Stimulated activated CD8-positive, alpha-beta memory T cell treated with anti-CD3 and anti-CD28 coated beads, Interleukin-15, amount 100 ng/mL, for 48 hours (primary cell): ENCODE measurements at regions not wholly inside any gene's neighbourhood (a gene's known extent, or its start where the extent isn't known, plus 50 kb on each side); places are given as distances from the start of the nearest gene placed in this dataset.
"Not testable (repeated sequence)": the region's sequence is repeated elsewhere in the genome, so short reads cannot be mapped to it uniquely, and the experiment has no call there.

ENCODE experiments used
- DNase-seq, 2 donors: peaks; one replicate each; pipeline ENCODE4 v3.0.0-alpha.2; 2020; ENCODE audit warnings: low read depth in 2 of 2

GRCh38 chrX:69062493-69062892 is 102.8 kb downstream of the PJA1 start:
- no peak for DNase-seq

GRCh38 chrX:69060631-69061408 is 104.4 kb downstream of the PJA1 start:
- DNase-seq: no peak

DNA sequence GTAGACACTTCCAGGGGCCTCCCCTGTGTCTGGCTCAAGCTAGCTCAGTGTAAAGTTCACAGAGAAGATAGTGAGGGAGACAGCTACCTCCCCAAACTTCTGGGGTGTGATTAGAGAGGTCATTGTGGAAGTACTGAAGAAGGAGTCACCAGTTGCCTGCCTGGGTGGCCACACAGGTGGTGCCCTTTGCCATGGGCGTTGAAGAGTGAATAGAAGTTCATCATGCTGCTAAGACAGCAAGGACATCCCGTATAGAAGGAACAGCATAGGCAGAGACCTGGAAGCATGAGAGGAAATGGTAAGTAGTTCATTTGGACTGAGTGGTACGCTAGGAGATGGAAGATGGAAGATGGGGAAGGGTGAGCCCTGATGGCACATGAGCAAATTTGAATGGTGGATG is 110.1 kb downstream of the PJA1 start:
- DNase-seq: no peak

DNA sequence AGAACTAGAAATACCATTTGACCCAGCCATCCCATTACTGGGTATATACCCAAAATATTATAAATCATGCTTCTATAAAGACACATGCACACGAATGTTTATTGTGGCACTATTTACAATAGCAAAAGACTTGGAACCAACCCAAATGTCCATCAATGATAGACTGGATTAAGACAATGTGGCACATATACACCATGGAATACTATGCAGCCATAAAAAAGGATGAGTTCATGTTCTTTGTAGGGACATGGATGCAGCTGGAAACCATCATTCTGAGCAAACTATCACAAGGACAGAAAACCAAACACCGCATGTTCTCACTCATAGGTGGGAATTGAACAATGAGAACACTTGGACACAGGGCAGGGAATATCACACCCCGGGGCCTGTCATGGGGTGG is 110.8 kb downstream of the PJA1 start:
- DNase-seq: not testable (repeated sequence)

- DNase-seq: no peak
Measured at GRCh38 chrX:69051901-69052300, 113.4 kb downstream of the PJA1 start.

DNA sequence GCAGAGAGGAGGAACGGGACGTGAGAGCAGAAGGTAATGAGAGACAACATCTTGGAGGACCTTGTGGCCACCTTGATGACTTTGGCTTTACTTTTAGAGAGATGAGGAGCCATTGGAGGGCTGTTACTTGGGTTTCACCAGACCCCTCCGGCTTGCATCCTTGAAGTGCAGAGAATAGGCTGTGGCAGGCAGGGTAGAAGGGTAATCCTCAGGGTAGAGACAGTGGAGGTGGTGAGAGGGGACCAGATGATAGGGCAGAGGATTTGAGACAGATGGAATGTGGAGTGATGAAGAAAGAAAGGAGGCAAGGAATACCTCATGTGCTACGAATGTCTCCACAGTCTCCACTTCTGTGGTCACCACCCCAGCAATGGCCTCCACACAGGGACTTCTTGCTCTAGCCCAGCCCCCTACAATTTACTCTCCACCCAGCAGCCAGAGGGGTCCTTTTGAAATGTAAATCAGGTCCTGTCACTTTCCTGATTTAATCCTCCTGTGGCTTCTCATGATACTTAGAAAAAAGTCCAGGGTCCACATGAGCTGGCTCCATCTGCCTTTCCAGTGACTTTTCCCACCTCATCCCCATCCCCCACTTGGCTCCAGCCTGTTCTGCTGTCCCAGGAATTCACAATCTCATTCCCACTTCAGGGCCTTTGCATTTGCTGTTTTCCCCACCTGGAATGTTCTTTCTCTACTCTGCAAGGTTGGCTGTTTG is 115.0 kb downstream of the PJA1 start:
- no peak for DNase-seq

DNA sequence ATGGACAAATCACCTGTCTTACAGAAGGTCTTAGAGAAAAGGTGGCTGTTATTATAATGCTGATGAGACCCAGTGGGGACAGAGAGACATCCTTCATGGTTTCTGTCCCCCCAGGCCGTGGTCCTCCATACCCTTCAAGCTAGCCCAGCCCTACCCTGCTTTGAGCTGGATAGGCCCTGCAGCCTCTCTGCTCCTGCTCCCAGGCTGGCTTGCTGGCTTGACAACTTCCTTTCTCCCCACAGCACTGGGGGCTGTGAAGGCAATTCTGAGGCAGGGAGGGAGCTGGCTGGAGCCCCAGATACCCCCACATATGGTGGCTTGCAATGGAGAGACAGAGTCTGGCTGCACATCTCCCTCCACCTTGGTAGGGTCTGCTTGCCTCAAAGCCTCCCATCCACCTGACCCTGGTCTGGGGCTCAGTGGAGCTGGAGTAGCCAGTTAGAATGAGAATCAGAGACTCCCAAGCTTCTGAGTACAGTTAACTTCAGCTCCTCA is 118.2 kb downstream of the PJA1 start:
- DNase-seq: no peak

DNA sequence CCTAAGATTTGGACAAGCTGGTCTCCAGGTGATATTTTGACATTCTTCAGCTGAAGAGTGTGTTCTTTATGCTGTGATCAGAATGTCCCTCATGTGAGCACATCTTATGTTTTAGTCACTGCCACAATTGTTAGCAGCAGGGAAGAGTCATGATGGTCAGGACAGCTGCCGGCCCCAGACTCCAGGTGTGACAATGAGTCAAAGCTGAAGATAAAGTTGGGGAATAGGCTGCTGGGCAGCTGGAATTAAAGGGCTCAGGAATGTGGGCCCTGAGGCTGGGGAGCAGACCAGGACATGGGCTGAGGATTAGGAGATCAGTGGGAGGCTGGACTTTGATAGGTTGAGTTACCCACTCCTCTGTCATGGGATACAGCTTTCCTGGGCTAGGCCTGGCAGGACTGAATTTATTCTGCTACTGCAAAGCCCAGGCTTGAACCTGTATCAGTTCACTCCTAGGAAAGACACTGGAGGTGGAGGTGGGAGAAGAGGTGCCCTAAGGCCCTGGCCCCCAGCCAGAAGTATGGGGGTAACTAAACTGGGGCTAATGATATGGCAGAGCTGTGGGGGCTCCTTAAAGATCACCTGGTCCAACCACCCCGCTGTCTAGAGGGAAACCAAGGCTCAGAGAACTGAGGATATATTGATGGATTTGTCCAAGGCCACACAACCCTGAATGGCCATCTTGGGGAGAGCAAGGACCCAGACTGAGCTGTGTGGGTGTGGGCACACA is 119.5 kb downstream of the PJA1 start:
- DNase-seq: no peak

GRCh38 chrX:69038816-69039215 is 126.4 kb downstream of the PJA1 start:
- DNase-seq: no peak

- DNase-seq: no peak
Measured at GRCh38 chrX:69038188-69038587, 127.1 kb downstream of the PJA1 start.

GRCh38 chrX:69037786-69038185 is 127.5 kb downstream of the PJA1 start:
- no peak for DNase-seq

DNA sequence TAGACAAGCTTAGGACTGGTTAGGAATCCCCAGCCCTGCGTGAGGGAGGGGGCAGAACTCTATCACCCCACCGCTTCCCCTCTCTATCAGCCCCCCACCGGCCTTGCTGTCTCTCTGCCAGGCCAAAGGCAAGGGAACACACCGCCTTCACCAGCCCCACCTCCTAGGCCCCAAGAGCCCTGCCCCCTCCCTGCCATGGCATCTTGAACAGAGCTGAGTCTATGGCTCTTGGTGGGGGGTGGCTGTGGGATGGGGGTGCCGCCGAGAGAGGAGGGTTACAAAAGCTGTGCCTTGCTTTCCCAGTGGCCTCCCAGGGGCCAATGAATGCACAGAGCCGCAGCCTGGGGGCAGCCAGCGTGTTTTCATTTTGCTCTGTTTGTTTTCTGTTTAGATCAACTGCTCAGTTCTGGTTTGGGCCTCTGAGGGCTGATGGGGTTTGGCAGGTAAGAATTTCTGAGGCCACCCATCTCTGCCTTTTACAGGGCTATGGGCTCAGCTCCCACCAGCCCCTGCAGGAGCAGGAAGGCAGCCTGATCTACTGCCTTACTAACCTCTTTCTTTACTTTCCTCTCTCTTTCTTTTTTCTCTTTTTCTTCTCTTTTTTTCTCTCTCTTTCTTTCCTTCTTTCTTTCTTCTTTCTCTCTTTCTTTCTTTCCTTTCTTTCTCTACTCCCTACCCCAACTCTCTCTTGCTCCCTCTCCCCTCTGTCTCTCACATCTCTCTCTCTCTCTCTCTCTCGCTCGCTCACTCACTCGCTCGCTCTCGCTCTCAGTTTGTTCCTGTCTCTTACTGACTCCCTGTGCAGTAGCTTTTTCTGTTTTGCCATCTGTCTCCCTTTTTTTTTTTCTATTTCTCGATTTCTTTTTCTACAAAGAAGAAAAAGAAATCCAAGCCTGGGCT is 128.3 kb downstream of the PJA1 start:
- DNase-seq: no peak

GRCh38 chrX:69034451-69034850 is 130.8 kb downstream of the PJA1 start:
- DNase-seq: no peak

DNA sequence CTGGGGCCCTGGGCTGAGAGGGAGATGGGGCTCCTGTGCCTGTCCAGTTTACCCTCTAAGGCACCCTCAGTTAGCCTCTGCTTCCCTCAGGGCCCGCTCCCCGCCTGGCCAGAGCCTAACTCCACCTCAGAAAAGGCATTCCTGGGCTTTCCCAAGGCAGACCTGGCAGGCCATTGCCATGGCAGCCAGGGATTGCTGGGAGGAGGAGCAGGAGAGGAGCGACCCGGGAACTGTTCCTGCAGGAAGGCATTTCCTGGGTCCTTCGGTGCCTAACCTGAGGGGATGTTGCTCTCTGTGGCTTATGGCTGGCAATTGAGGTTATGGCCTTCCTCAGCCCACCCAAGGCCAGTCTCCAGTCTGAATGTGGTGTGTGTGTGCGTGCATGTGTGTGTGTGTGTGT is 131.3 kb downstream of the PJA1 start:
- DNase-seq: no peak

DNA sequence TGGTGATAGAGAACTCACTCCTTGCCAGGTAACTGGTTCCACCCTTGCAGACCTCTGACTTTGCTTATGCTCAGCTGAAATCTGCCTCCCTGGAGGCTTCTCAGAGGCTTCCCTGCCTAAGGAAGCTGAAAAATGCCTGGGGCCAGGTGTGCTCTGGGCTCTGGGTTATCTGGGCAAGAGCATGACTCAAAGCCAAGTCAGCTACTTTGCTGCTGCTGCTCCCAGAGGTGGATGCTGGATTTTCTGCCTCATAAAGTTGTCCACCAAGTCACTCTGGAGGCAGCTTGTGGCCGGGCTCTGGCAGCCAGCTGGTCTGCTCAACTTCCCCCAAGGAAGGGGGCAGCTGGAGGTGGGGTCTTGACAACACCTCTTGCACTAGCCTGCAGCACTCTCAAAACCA is 132.7 kb downstream of the PJA1 start:
- no peak for DNase-seq

- DNase-seq: no peak
Measured at GRCh38 chrX:69031971-69032391, 133.3 kb downstream of the PJA1 start.

- DNase-seq: no peak
Measured at GRCh38 chrX:69031181-69031580, 134.1 kb downstream of the PJA1 start.

DNA sequence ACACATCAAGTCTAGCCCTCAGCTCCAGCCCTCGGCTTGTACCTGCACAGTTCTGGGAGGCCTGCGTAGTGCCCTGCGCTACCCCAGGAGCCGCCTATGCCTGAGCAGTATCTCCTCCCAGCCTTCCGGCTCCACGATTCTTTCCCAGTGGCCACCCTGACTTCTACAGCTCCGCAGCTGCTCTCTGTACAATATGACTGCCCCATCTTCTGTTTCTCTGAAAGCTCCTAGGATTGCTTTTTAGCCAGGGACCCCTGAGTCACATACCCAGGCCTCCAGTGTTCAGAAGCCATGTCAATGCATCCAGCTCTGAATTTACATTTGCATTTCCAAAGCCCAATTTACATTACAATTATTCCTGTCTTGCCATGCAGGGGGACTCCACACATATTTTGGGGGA is 135.5 kb downstream of the PJA1 start:
- DNase-seq: no peak

DNA sequence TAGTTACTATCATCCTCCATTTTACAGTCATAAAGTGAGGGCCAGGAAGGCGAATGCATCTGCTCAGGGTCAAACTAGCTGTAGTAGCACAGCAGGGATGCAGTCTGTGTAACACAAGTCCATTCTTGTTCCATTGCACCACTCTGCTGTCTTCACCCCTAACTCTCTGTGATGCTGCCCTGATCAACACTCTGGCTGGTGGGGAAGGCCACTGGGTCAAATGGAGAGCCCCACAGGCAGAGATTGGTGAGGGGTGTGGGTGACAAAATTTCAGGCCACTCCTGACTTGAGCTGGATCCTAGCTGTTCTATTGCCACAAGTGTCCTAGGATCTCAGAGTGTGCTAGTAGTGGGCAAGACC is 136.5 kb downstream of the PJA1 start:
- no peak for DNase-seq

- DNase-seq: no peak
Measured at GRCh38 chrX:69028006-69028760, 137.1 kb downstream of the PJA1 start.
